COLO668 (cell line): ENCODE measurements at regions not wholly inside any gene's neighbourhood (a gene's known extent, or its start where the extent isn't known, plus 50 kb on each side); places are given as distances from the start of the nearest gene placed in this dataset.
"Not testable (repeated sequence)": the region's sequence is repeated elsewhere in the genome, so short reads cannot be mapped to it uniquely, and the experiment has no call there.

Source experiments
- DNase-seq: peaks from one replicate; lab custom pipeline; 2025; ENCODE audit not compliant: unreplicated experiment; lab: John Stamatoyannopoulos, UW

GRCh38 chrX:140633105-140633504 is 76.5 kb upstream of the LINC00632 start:
- DNase-seq: not testable (repeated sequence)

DNA sequence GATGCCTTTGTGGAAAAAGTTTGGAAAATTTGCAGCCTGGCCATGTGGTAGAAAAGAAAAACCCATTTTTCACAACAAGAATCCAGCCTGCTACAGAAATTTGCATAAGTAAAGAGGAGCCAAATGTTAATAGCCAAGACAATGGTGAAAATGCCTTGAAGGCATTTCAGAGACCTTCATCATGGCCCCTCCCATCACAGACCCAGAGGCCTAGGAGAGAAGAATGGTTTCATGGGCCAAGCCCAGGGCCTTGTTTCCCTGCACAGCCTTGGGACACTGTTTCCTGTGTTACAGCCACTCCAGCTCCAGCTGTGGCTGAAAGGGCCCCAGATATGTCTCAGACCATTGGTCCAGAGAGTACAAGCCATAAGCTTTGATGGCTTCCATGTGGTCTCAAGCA is 101.4 kb upstream of the LINC00632 start:
- DNase-seq: no peak

DNA sequence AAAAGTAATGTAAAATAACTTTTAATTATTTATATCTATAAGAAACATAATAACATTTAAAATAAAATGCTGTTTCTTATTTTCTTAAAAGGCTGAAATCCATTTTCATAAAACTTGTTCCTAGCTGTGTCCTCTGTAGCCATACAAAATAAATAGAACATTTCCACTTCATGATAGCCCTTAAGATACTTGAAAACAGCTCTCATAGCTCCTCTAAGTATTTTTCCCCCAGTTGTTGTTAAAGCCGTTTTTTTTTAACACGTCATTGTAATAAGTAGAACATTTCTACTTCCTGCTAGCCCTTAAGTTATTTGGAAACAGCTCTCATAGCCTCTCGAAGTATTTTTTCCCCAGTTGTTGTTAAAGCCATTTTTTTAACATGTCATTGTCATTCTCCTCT is 97.3 kb upstream of the SOX3 start:
- no peak for DNase-seq

DNA sequence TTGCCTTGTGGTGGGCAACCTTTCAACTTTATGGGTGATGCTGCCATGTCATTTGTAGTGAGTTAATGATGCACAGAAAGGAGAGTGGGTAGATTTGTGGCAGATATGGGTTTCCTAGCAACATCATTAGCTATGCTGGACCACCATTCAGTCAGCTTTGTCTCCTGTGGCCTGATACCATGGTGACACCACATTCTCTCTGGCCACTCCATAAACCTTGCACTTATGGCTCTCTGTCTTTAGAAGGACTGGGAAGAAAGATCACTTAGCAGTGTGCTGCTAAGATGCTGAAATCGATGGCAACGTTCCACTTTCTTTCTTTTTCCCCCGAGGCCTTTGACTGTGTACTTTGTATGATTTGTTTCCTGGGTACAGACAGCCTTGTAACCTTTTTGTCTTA is 95.0 kb upstream of the SOX3 start:
- no peak for DNase-seq

DNA sequence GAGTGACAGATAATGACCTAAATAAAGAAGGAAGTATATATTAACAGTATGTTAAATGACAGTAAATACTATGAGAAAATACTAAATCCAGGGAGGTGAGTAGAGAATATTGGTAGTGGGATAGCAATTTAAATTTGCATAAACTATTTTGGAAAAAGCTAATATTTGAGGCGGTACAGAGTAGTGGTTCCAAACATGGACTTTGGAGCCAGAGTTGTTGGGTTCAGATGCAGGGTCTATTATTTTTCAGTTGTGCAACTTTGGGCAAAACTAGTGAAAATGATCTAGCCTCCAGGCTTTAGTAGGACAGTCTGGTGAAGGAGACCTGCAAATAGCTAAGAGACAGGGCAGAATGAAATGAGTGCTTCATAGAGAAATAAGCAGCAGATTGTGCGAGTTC is 84.8 kb upstream of the SOX3 start:
- DNase-seq: no peak

DNA sequence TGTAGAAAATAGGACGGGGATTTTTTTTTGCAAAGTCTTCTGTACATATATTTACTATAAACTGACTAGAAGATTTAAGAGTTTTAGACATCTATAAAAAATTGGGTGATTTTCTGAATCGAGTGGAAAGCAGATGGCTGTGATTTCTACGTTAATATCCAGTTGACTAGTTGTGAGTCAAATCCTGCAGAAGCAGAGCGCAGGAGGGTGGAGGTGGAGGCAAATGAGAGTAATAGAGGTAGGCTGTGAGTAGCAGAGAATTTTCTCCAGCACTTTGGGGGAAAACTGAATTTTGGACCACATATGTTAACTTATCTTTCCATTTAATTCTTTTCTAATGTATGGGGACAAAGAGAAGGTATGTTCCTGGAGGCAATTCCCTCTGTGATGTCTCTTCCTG is 82.1 kb upstream of the SOX3 start:
- no peak for DNase-seq

- DNase-seq: no peak
Measured at GRCh38 chrX:140580478-140580877, 75.6 kb upstream of the SOX3 start.

GRCh38 chrX:140572724-140573123 is 67.9 kb upstream of the SOX3 start:
- peak; percentile 1 for DNase-seq

DNA sequence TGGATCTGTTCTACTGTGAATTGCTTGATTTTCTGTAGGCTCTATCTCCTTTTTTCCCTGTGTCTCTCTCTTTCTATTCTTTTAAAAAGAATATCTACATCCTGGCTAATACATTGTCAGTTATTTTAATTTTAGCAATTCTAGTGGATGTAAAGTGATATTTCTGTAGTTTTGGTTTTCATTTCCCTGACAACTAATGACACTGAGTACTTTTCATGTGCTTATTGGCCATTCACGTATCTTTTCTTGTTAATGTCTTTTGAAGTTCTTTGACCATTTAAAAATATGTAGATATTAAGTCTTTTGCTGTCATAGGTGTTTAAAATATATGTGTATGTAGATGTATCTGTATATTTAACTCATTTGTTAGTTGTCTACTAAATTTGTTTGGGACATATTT is 59.0 kb upstream of the SOX3 start:
- no peak for DNase-seq
